ENCODE measurements at regions not wholly inside any gene's neighbourhood (a gene's known extent, or its start where the extent isn't known, plus 50 kb on each side); places are given as distances from the start of the nearest gene placed in this dataset.
A peak's percentile ranks its signal among the peaks of the same experiment; 100 is the strongest.

GRCh38 chr4:93897559-93897958 lies 69.0 kb downstream of the ATOH1 start:
- RAD21 ChIA-PET (ENCODE audit: low non-redundant PET in 1 of 2, low total read pairs in 2 of 2, uncharacterized antibody in 2 of 2, unreplicated experiment in 2 of 2) = no interaction called here
- Histone ChIP-seq H3K9me3 (ENCODE audit: control insufficient read depth in 1 of 2, insufficient read depth in 1 of 2, low read depth in 1 of 2, low read length in 2 of 2) (no peaks in the 10 kb centered on the region), H3K9ac (ENCODE audit: low read length) (no peak overlapping the region), H3K79me2 (ENCODE audit: insufficient read depth, low read length) (no peaks in the 10 kb centered on the region), H3K27ac (ENCODE audit: low read depth, low read length) (no peak overlapping the region), H3K36me3 (ENCODE audit: control insufficient read depth in 1 of 2, insufficient read depth in 2 of 2, low read length in 2 of 2) (no peaks in the 10 kb centered on the region), H3K4me2 (ENCODE audit: low read length) (no peak overlapping the region), H3K4me1 (ENCODE audit: control insufficient read depth in 1 of 2, insufficient read depth in 2 of 2, low read length in 2 of 2) (no peaks in the 10 kb centered on the region), H3K9me2 (ENCODE audit: insufficient read depth) (no peaks in the 10 kb centered on the region), H3K4me3 (replicated peaks in 1 of 2; ENCODE audit: low read depth in 1 of 2, low read length in 2 of 2) (no peak overlapping the region), H3K27me3 (ENCODE audit: insufficient read depth, low read length) (no peaks in the 10 kb centered on the region), H2AFZ (ENCODE audit: low read depth, low read length, poor library complexity, severe bottlenecking) (no peak overlapping the region), H4K20me1 (ENCODE audit: insufficient read depth) (no peaks in the 10 kb centered on the region)
- intact Hi-C loops (cut with micrococcal nuclease) = loop anchor here (1.0 to 5.0 kb wide), 2 partner anchors 230 to 360 kb away; no protein-coding TSS in a partner anchor
- CTCF ChIA-PET = interaction anchor here (1.4 to 2.1 kb wide), 4 partner anchors 9 to 231 kb away, joined by 3 to 9 read pairs (median 6); no protein-coding TSS in a partner anchor
- POLR2A ChIA-PET = no interaction called here
- ATAC-seq (peak; percentile 75), DNase-seq (ENCODE audit: low read depth, low spot score) (peak; percentile 6)
- BruUV-seq (replicated peaks) = no TSS peak
- no peak for TF ChIP-seq ZNF274 (IDR thresholded peaks at IDR 0.05; ENCODE audit: low read depth, low read length)
- no peak for TF ChIP-seq EZH2 (IDR thresholded peaks at IDR 0.05)
- TF ChIP-seq JUND (IDR thresholded peaks at IDR 0.05) = no peak
- TF ChIP-seq EZH2phosphoT487 (IDR thresholded peaks at IDR 0.05; ENCODE audit: borderline replicate concordance) = no peak
- TF ChIP-seq EGR1 (IDR thresholded peaks at IDR 0.05; ENCODE audit: low read depth) = no peak
- peak; percentile 47 for TF ChIP-seq RAD21 (IDR thresholded peaks at IDR 0.05; ENCODE audit: low read depth)
- TF ChIP-seq ZFX (IDR thresholded peaks at IDR 0.05) = no peak
- no peak for TF ChIP-seq SRF (IDR thresholded peaks at IDR 0.05; ENCODE audit: low read depth)
- no peak for TF ChIP-seq YY1 (IDR thresholded peaks at IDR 0.05; ENCODE audit: extremely low read depth, insufficient replicate concordance, low read depth, low read length)
- TF ChIP-seq POLR2AphosphoS5 (IDR thresholded peaks at IDR 0.05; ENCODE audit: low read depth, low read length) = no peak
- TF ChIP-seq CBX3 (IDR thresholded peaks at IDR 0.05; ENCODE audit: low read depth) = no peak
- peak; percentile 33 to 63 (median 45); a peak in 5 of 6 replicates for TF ChIP-seq CTCF (IDR thresholded peaks at IDR 0.05 in 2 of 3, conservative IDR thresholded peaks at IDR 0.05 in 1 of 3; ENCODE audit: borderline replicate concordance in 1 of 3, insufficient read depth in 1 of 3, low read depth in 2 of 3, low read length in 2 of 3)
- TF ChIP-seq, protein P1, sequence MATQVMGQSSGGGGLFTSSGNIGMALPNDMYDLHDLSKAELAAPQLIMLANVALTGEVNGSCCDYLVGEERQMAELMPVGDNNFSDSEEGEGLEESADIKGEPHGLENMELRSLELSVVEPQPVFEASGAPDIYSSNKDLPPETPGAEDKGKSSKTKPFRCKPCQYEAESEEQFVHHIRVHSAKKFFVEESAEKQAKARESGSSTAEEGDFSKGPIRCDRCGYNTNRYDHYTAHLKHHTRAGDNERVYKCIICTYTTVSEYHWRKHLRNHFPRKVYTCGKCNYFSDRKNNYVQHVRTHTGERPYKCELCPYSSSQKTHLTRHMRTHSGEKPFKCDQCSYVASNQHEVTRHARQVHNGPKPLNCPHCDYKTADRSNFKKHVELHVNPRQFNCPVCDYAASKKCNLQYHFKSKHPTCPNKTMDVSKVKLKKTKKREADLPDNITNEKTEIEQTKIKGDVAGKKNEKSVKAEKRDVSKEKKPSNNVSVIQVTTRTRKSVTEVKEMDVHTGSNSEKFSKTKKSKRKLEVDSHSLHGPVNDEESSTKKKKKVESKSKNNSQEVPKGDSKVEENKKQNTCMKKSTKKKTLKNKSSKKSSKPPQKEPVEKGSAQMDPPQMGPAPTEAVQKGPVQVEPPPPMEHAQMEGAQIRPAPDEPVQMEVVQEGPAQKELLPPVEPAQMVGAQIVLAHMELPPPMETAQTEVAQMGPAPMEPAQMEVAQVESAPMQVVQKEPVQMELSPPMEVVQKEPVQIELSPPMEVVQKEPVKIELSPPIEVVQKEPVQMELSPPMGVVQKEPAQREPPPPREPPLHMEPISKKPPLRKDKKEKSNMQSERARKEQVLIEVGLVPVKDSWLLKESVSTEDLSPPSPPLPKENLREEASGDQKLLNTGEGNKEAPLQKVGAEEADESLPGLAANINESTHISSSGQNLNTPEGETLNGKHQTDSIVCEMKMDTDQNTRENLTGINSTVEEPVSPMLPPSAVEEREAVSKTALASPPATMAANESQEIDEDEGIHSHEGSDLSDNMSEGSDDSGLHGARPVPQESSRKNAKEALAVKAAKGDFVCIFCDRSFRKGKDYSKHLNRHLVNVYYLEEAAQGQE (IDR thresholded peaks at IDR 0.05; ENCODE audit: low read depth) = no peak

All from HCT116 (cell line).